ENCODE measurements at regions not wholly inside any gene's neighbourhood (a gene's known extent, or its start where the extent isn't known, plus 50 kb on each side); places are given as distances from the start of the nearest gene placed in this dataset.

GRCh38 chr7:98788966-98789365 lies 80.8 kb downstream of the TMEM130 start:
- no peak for TF ChIP-seq CTCF (IDR thresholded peaks at IDR 0.05; ENCODE audit: borderline replicate concordance, extremely low read depth, low read length, poor library complexity, severe bottlenecking)
- no peak for TF ChIP-seq EZH2 (IDR thresholded peaks at IDR 0.05; ENCODE audit: borderline replicate concordance, low read depth, low read length, severe bottlenecking)
